ENCODE measurements at regions not wholly inside any gene's neighbourhood (a gene's known extent, or its start where the extent isn't known, plus 50 kb on each side); places are given as distances from the start of the nearest gene placed in this dataset.
"Not testable (repeated sequence)": the region's sequence is repeated elsewhere in the genome, so short reads cannot be mapped to it uniquely, and the experiment has no call there.

DNA sequence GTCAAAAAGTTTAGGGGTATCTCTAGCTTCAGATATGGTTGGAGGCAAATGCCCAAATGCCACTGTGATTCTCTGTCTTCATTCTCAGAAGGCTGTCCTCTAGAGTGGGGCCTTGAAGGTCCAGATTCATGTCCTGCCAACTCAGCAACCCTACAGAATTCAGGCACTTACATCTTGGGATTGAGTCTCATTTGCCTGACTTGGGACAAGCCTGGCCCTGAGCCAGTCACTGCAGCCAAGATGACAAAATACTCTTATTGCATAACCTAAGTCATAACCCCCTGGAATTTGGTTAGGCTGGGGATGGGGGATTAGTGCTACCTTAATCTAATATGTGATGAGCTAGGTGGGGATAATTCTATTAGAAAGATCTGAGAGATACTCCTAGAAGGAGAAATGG lies 100.5 kb downstream of the AREG start:
- no peak for DNase-seq

GRCh38 chr4:74546057-74546456 lies 101.1 kb downstream of the AREG start:
- DNase-seq: no peak

DNA sequence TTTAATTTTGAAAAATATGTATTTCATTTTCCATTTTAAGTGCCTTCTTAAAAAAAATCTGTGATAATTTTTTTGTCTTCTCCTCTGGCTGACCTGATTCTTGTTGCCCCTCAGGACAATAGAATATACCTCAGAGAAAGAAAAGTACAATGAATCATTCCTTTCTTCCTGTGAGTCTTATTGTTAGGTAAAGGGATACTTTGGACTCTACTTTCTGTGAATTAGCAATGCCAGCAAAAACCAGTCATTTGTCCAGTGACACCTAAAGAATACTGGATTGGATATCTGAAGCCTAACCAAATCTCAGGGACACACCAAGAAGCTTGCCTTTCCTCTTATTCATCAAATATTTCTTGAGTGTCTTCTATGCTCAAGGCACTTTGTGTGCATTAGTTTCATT lies 102.1 kb downstream of the AREG start:
- DNase-seq: no peak

- no peak for DNase-seq
These were observed 103.6 kb downstream of the AREG start for GRCh38 chr4:74548561-74548960.

DNA sequence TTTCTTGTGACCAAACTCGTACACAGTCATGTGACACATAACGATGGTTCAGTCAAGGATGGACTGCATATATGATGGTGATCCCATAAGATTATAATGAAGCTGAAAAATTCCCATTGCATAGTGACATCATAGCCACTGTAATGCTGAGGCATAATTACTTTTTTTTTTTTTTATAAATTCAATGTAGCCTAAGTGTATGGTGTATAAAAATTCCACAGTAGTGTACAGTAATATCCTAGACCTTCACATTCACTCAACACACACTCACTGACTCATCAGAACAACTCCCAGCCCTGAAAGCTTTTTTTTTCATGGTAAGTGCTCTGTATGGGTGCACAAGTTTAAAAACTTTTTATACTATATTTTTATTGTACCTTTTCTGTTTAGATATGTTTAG lies 105.0 kb downstream of the AREG start:
- DNase-seq: no peak

- no peak for DNase-seq
These were observed 110.3 kb downstream of the AREG start for GRCh38 chr4:74555231-74555630.

DNA sequence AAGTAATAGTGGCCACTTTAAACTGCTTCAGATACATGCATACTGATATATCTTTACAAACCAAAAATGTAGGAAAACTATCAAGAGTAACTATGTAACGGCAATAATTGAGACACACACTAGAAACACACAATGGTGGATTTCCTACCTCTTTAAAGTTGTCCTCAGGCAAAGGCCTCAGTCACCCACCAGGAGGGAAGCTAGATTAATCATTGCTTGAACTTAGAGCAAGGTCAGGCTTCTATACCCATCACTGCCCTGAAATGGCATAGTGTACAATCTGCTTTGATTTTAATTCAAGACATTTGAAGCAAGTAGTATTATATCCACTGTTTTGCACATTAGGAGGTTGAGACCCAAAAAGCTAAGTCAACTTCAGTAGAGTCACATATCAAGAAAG lies 110.9 kb downstream of the AREG start:
- DNase-seq: no peak

GRCh38 chr4:74559853-74560252 lies 114.9 kb downstream of the AREG start:
- DNase-seq: no peak

DNA sequence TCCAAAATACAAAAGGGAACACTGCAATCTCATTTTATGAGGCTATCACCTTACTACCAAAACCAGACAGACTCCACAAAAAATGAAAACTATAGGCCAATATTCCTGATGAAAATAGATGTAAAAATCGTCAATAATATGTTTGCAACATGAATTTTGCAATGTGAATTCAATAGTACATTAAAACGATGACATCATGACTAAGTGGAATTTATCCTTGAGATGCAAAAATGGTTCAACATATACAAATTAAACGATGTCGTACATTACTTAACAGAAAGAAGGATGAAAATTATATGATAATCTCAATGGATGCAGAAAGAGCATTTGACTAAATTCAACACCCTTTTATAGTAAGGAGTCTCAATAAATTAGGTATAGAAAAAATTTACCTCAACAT lies 123.0 kb downstream of the AREG start:
- no peak for DNase-seq

GRCh38 chr4:74570095-74570494 lies 125.2 kb downstream of the AREG start:
- no peak for DNase-seq

DNA sequence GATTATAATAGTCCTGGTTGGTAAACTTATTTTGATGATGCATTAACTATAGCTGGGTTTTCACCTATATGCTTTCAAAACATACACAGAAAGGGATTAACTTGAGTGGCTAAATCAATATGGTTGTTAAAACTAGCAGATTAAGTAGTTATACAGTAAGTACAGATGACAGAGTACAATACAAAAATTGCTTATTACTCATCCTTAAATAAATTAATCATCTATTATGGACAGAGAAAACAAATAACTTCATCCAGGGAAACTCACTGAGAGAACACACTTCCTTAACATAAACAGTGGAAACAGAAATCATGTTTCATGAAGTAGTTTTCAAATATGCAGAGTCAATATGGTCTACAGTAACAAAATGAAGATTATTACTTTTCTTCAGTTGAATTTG lies 133.4 kb downstream of the AREG start:
- DNase-seq: no peak

- not testable (repeated sequence) for DNase-seq
These were observed 133.9 kb downstream of the AREG start for GRCh38 chr4:74578865-74579264.

DNA sequence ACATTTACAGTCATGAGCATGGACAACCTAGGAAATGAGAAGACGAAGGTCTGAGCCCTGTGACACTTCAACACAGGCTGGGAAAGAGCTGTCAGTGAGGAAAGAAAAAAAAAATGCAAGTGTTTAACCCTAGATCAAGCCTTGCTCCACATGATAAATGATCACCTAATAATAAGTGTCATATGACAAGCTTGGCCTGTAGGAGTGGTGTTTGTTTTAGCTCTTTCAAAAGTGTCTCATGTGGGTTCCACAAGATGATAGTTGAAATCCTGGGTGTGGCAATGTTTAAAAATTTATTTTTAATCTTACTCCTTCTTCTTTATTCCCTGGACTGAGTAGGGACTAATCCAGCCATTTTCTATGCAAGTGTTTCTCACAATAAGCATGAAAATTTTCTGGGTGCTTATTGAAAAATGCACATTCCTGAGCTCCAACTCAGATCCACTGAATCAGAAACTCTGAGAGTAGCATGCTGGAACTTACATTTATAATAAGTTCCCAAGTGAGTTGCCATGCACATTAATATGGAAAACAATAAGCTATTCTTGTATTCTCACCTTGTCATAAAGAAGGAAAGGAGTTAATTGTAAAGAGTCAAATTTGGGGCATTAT lies 138.3 kb downstream of the AREG start:
- no peak for DNase-seq

DNA sequence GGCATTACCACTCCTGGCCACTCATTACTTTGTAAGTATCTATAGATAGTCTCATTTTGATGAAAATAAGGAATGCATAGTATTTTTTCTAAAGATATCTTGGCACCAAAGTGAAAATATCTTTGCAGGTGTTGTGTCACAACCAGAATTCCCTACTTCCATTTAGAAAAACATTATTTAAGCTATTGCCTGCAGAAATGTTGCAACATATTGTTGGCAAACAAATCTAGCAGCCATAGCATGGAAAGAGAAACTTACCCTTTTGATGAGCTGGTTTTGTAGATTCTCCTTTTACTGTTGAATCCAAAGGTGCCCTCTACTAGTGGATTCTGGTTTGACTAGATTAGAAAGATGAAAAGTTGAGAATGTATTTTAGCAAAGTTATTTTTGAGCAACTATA lies 138.8 kb downstream of the AREG start:
- no peak for DNase-seq

- DNase-seq: no peak
These were observed 143.4 kb downstream of the AREG start for GRCh38 chr4:74588350-74588749.

GRCh38 chr4:74590476-74590875 lies 145.5 kb downstream of the AREG start:
- no peak for DNase-seq

- no peak for DNase-seq
These were observed 153.8 kb downstream of the AREG start for GRCh38 chr4:74598611-74599325.

DNA sequence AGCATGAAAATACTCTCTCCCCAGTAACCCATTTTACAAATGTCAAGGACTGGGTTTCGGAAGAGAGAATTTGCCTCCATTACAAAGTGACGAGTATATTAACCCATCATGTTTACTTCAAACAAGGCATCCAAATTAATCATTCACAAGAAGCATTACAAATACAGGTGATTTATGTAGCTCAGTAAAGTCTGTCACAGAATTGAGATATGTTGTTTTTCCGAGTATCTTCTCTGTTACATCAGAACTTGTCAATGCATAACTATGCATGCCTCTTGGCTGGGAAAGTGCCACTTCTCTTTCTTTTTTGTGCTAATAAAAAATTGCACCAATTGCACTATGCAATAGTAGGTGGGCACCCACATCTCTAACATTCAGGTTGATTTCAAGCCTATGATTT lies 158.2 kb downstream of the AREG start:
- DNase-seq: no peak

GRCh38 chr4:74608151-74608949 lies 163.4 kb downstream of the AREG start:
- DNase-seq: no peak

DNA sequence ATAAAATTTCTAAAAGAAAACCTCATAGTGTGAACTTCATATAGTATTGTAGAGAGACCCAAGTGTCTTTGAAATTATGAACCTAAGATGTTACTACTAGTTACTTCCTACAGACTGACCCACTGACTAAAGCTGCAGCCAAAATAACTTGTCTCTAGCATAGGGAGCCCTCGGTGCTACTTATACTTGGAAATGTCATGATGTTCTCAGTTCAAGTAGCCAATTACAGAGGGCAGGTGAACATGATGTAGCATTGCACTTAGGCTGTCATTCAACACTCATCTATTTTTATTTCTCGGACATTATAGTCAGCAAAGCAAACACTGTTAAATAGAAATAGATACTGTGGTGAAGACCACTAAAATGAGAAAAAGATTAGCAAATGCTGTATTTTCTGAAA lies 165.6 kb downstream of the AREG start:
- no peak for DNase-seq

DNA sequence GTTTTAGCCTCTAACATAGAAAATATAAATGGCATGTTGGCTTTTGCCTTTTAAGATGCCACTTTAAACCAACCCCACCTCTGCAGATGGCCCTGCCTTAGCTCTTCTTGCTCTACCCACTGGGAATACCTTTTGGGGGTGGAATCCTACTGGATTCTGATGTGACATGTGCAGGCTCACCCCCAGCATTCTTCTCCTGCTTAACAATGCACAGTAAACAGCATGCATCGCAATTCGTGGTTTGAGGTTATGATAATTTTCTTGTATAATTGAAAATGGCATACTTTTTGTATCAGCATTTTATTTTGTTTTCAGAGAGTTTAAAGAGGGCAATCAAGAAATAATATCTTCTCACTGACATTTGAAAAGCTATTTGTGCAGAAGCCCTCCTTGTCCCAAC lies 167.9 kb downstream of the AREG start:
- no peak for DNase-seq

DNA sequence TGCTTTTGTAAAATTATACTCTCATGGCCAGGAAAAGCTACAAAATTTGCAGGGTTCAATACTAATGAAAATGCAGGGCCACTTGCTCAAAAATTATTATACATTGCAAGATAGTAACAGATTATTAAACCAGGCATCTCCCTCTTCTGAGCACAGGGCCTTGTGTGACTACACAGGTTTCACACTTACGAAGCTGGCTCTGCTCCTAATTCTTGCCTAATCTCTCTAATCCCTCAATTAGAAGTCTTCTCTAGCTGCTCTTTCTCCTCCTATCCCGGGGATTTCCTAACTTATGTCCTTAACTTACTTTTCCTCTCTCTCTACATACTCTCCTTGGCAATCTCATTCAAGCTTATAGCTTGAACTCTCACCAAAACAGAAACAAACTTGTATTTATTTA lies 168.3 kb downstream of the AREG start:
- no peak for DNase-seq

- no peak for DNase-seq
These were observed 170.5 kb downstream of the AREG start for GRCh38 chr4:74615411-74615810.

DNA sequence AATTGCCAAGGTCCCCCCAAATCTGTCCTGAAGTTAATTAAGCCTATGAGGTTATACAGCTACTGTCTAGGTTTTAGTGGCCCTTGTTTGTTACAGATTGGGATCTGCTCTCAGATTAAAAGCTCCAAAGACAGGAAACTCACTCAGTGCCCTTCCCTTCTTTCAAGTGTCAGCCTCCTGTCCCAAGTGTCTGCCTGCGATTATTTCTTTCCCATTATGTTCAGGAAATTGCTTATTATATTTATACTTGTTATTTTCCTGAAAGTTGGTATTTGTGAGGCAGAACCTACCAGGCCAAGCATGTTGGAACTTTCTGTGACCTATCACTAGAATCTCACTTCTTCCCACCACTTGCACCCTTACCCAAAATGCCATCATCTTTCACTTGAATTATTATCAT lies 173.2 kb downstream of the AREG start:
- DNase-seq: no peak

Data from Kasumi-1 (cell line).